ENCODE measurements at regions not wholly inside any gene's neighbourhood (a gene's known extent, or its start where the extent isn't known, plus 50 kb on each side); places are given as distances from the start of the nearest gene placed in this dataset.

GRCh38 chr3:102148598-102149337 lies 286.0 kb upstream of the ZPLD1 start:
- no peak overlapping the region for H3K27ac Mint-ChIP-seq
- H3K36me3 Mint-ChIP-seq (ENCODE audit: low read depth) = peaks cover 33% of the 10 kb centered on the region
- H3K4me3 Mint-ChIP-seq = no peak overlapping the region
- H3K4me1 Mint-ChIP-seq (ENCODE audit: low read depth) = no peaks in the 10 kb centered on the region
- no peaks in the 10 kb centered on the region for H3K27me3 Mint-ChIP-seq (ENCODE audit: low read depth)
- peaks cover 61% of the 10 kb centered on the region for H3K9me3 Mint-ChIP-seq

- peaks cover 66% of the 10 kb centered on the region for H3K9me3 Mint-ChIP-seq
- no peak overlapping the region for H3K27ac Mint-ChIP-seq
These were observed 282.9 kb upstream of the ZPLD1 start for GRCh38 chr3:102151935-102152334.

DNA sequence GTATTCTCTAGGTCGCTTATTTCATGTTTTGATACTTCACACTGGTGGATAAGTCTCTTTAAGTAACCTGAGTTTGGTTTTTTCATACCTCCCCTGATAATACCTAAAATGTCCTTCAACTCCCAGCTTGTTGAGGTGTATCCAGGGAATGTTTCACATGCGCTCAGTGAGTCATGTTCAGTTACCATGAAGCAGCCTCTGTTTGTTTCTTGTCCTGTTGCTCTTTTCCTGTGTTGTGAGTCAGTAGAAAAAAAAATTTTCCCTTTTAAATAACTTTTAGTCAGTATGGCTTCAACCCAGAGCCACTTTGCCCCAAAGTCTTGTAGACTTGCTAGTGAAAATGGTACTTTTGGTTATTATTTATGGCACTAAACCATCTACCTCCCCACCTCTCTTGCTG lies 278.4 kb upstream of the ZPLD1 start:
- H3K9me3 Mint-ChIP-seq = peaks cover 33% of the 10 kb centered on the region
- H3K36me3 Mint-ChIP-seq (ENCODE audit: low read depth) = peaks cover 18% of the 10 kb centered on the region
- no peak overlapping the region for H3K4me3 Mint-ChIP-seq
- peaks cover 3% of the 10 kb centered on the region for H3K4me1 Mint-ChIP-seq (ENCODE audit: low read depth)
- no peak overlapping the region for H3K27ac Mint-ChIP-seq
- peaks cover 6% of the 10 kb centered on the region for H3K27me3 Mint-ChIP-seq (ENCODE audit: low read depth)

More at GRCh38 chr3:102151935-102152334, 282.9 kb upstream of the ZPLD1 start:
- peaks cover 31% of the 10 kb centered on the region for H3K36me3 Mint-ChIP-seq (ENCODE audit: low read depth)
- peaks cover 6% of the 10 kb centered on the region for H3K27me3 Mint-ChIP-seq (ENCODE audit: low read depth)
- no peak overlapping the region for H3K4me3 Mint-ChIP-seq
- peaks cover 3% of the 10 kb centered on the region for H3K4me1 Mint-ChIP-seq (ENCODE audit: low read depth)

- H3K9me3 Mint-ChIP-seq = peaks cover 15% of the 10 kb centered on the region
- peaks cover 3% of the 10 kb centered on the region for H3K4me1 Mint-ChIP-seq (ENCODE audit: low read depth)
- H3K27me3 Mint-ChIP-seq (ENCODE audit: low read depth) = peaks cover 6% of the 10 kb centered on the region
- no peak overlapping the region for H3K4me3 Mint-ChIP-seq
- H3K27ac Mint-ChIP-seq = no peak overlapping the region
- H3K36me3 Mint-ChIP-seq (ENCODE audit: low read depth) = peaks cover 5% of the 10 kb centered on the region
These were observed 276.6 kb upstream of the ZPLD1 start for GRCh38 chr3:102158080-102158740.

DNA sequence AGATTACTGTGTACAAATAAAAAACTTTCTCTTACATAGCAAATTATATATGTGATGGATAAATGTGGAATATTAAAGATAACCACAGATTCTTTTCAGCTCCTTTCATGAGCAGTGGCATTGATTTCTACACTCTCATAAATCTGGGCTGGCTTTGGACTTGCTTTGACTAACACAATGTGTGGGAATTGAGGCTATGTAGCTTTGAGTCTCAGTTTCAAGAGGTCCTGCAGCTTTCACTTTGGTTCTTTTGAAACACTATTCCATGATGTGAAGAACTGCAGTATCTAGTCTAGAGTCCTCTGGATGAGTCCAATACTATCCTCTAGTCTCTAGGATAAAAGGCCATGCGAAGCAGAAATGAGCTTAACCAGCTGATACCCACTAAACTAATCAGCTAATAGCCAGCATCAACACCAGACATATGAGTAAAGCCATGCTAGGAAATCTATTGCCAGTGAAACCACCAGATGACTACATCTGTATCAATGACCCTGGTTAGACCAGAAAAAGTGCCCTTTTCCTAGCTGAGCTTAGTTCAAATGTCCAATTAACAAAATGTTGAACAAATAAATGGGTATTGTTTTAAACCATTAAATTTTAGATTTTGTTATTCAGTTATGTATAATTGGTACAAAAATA lies 274.9 kb upstream of the ZPLD1 start:
- Mint-ChIP-seq H3K4me1 (ENCODE audit: low read depth) (peaks cover 5% of the 10 kb centered on the region), H3K27me3 (ENCODE audit: low read depth) (no peaks in the 10 kb centered on the region), H3K9me3 (peaks cover 3% of the 10 kb centered on the region), H3K4me3 (no peak overlapping the region), H3K27ac (no peak overlapping the region), H3K36me3 (ENCODE audit: low read depth) (no peaks in the 10 kb centered on the region)

GRCh38 chr3:102161384-102162006 lies 273.3 kb upstream of the ZPLD1 start:
- H3K4me3 Mint-ChIP-seq = no peak overlapping the region
- H3K27me3 Mint-ChIP-seq (ENCODE audit: low read depth) = no peaks in the 10 kb centered on the region
- H3K4me1 Mint-ChIP-seq (ENCODE audit: low read depth) = peaks cover 2% of the 10 kb centered on the region
- no peak overlapping the region for H3K27ac Mint-ChIP-seq
- H3K36me3 Mint-ChIP-seq (ENCODE audit: low read depth) = no peaks in the 10 kb centered on the region
- H3K9me3 Mint-ChIP-seq = peaks cover 3% of the 10 kb centered on the region

DNA sequence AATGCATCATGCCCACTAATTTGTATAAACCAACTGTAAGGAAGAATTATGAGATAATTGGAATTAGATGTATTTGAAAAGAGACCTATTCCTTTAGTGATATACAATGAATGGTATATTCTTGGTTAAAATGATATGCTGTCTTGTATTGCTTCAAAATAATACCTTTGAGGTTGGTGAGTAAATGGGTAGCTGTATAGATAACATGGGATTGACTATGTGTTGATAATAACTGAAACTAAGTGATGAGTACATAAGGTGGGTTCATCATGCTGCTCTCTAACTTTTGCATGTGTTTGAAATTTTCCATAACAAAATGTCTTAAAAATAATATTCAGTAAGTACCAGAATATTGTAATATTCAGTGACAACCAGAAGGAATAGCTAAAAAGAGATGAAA lies 272.6 kb upstream of the ZPLD1 start:
- no peaks in the 10 kb centered on the region for H3K27me3 Mint-ChIP-seq (ENCODE audit: low read depth)
- H3K4me3 Mint-ChIP-seq = no peak overlapping the region
- peaks cover 2% of the 10 kb centered on the region for H3K4me1 Mint-ChIP-seq (ENCODE audit: low read depth)
- no peak overlapping the region for H3K27ac Mint-ChIP-seq
- H3K9me3 Mint-ChIP-seq = peaks cover 3% of the 10 kb centered on the region
- no peaks in the 10 kb centered on the region for H3K36me3 Mint-ChIP-seq (ENCODE audit: low read depth)

- Mint-ChIP-seq H3K4me1 (ENCODE audit: low read depth) (peaks cover 2% of the 10 kb centered on the region), H3K27ac (no peak overlapping the region), H3K36me3 (ENCODE audit: low read depth) (no peaks in the 10 kb centered on the region), H3K4me3 (no peak overlapping the region), H3K9me3 (peaks cover 3% of the 10 kb centered on the region), H3K27me3 (ENCODE audit: low read depth) (no peaks in the 10 kb centered on the region)
These were observed 271.6 kb upstream of the ZPLD1 start for GRCh38 chr3:102163039-102163817.

DNA sequence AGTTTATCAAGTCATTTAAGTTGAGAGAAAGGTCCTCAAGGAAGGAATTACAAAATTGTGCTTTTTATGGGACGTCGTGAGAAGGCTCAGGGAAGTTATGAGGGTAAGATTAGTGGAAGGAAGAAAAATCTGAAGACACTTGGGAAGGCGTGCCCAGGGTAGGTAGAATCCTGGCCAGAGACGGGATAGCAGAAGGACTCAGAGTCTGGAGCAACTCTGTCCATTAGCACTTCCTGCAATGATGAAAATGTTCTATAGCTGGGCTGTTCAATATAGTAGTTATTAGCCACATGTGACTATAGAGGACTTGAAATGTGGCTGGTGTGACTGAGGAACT lies 271.0 kb upstream of the ZPLD1 start:
- H3K9me3 Mint-ChIP-seq = peaks cover 3% of the 10 kb centered on the region
- H3K36me3 Mint-ChIP-seq (ENCODE audit: low read depth) = peaks cover 2% of the 10 kb centered on the region
- H3K27ac Mint-ChIP-seq = no peak overlapping the region
- H3K4me1 Mint-ChIP-seq (ENCODE audit: low read depth) = peaks cover 2% of the 10 kb centered on the region
- no peaks in the 10 kb centered on the region for H3K27me3 Mint-ChIP-seq (ENCODE audit: low read depth)
- H3K4me3 Mint-ChIP-seq = no peak overlapping the region

DNA sequence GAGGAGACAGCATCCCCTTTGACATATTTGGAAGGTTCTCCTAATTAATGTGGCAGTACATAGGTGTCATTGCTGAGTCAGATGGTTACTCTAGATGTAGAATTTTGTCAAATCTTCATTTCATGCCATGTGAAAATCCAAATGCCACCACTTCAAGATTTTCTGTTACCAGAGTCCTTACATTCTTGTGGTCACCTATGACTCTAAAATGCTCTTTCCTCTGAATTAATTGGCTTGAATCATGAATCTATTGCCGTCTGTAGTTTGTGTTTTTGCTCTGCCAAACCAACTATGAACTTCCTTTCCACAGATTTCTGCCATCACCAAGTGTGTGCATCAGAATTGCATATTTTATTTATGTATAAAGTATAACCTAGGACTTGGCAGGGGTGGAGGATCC lies 269.4 kb upstream of the ZPLD1 start:
- H3K27ac Mint-ChIP-seq = no peak overlapping the region
- no peaks in the 10 kb centered on the region for H3K27me3 Mint-ChIP-seq (ENCODE audit: low read depth)
- peaks cover 3% of the 10 kb centered on the region for H3K9me3 Mint-ChIP-seq
- no peak overlapping the region for H3K4me3 Mint-ChIP-seq
- peaks cover 2% of the 10 kb centered on the region for H3K4me1 Mint-ChIP-seq (ENCODE audit: low read depth)
- peaks cover 2% of the 10 kb centered on the region for H3K36me3 Mint-ChIP-seq (ENCODE audit: low read depth)

GRCh38 chr3:102169915-102170479 lies 264.8 kb upstream of the ZPLD1 start:
- H3K4me1 Mint-ChIP-seq (ENCODE audit: low read depth) = no peaks in the 10 kb centered on the region
- no peak overlapping the region for H3K27ac Mint-ChIP-seq
- H3K27me3 Mint-ChIP-seq (ENCODE audit: low read depth) = peaks cover 5% of the 10 kb centered on the region
- H3K36me3 Mint-ChIP-seq (ENCODE audit: low read depth) = peaks cover 2% of the 10 kb centered on the region
- H3K9me3 Mint-ChIP-seq = no peaks in the 10 kb centered on the region
- no peak overlapping the region for H3K4me3 Mint-ChIP-seq

DNA sequence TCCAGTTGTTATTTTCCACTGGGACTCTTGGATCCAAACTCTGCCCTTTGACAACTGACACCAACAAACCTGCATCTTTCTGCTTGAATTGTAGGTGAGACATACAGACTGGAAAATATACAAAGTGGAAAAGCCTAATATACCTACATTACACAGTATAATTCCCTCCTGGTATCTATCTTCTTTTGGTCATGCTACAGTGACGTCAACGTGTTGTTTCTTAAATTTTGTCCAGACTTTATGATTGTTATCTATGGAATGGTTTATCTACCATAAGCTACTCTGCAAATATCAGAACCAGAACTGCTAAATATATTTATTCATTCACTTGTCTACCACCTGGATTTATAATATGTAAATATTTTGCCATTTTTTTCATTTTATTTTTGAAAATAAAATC lies 264.3 kb upstream of the ZPLD1 start:
- Mint-ChIP-seq H3K9me3 (no peaks in the 10 kb centered on the region), H3K4me1 (ENCODE audit: low read depth) (no peaks in the 10 kb centered on the region), H3K27me3 (ENCODE audit: low read depth) (peaks cover 5% of the 10 kb centered on the region), H3K4me3 (no peak overlapping the region), H3K36me3 (ENCODE audit: low read depth) (peaks cover 2% of the 10 kb centered on the region), H3K27ac (no peak overlapping the region)

DNA sequence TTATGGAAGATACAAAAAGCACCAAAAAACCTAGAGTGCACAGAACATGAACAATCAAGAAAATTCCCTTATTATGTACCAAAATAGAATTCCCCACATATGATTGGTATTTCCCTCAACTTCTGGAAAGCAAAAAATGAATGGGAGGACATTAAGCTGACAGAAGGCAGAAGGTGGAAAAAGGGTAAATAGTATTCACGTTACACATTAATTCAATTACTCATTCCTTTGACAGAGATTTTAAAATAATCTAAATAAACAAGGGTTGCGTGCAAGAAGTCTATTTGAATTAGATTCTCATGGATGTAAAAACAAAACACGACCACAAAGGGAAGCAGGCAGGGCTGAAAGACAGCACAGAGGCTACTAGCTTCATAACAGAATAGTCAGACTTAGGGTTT lies 260.5 kb upstream of the ZPLD1 start:
- Mint-ChIP-seq H3K27me3 (ENCODE audit: low read depth) (peaks cover 5% of the 10 kb centered on the region), H3K4me1 (ENCODE audit: low read depth) (peaks cover 5% of the 10 kb centered on the region), H3K36me3 (ENCODE audit: low read depth) (no peaks in the 10 kb centered on the region), H3K4me3 (no peak overlapping the region), H3K27ac (no peak overlapping the region), H3K9me3 (peaks cover 3% of the 10 kb centered on the region)

DNA sequence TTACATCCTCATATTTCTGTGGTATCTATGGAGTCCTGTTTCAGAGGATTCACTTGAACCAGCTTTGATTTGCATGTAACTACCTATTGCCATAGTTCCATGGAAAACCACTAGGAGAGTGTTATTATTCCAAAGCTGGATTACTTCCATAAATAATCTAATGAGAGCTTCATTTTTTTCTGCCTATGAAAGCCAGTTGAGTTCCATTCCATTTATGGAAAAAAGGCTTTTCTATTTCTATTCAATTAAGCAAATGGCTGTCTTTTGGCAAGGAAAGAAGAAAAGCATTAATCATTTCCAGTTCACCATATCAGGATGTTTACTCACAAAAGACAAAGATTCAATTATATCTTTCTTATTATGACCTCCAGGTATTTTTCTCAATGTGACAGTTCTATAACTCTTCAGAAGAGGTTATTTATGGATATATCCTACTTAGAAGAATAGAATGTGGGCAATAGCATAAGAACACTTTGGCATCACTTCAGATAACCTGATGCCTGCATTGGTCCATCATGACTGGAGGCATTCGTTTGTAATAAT lies 259.9 kb upstream of the ZPLD1 start:
- peaks cover 3% of the 10 kb centered on the region for H3K9me3 Mint-ChIP-seq
- no peak overlapping the region for H3K4me3 Mint-ChIP-seq
- H3K36me3 Mint-ChIP-seq (ENCODE audit: low read depth) = no peaks in the 10 kb centered on the region
- H3K4me1 Mint-ChIP-seq (ENCODE audit: low read depth) = peaks cover 8% of the 10 kb centered on the region
- no peak overlapping the region for H3K27ac Mint-ChIP-seq
- peaks cover 5% of the 10 kb centered on the region for H3K27me3 Mint-ChIP-seq (ENCODE audit: low read depth)

Measured in T-helper 1 cell treated with Interleukin-12 subunit alpha and Interleukin-12 subunit beta and Interleukin-4 antibody, amounts not matched to agents 30 μg/mL and 1 μg/mL, for 36 hours (primary cell).